Retinal pigment epithelial cell (primary cell): ENCODE measurements at regions not wholly inside any gene's neighbourhood (a gene's known extent, or its start where the extent isn't known, plus 50 kb on each side); places are given as distances from the start of the nearest gene placed in this dataset.
A peak's percentile ranks its signal among the peaks of the same experiment; 100 is the strongest.

ENCODE experiments used
- DNase-seq: peaks from one replicate; pipeline ENCODE4 v3.0.0-alpha.2; 2010; ENCODE audit warnings: low read depth
- H3K4me3 ChIP-seq: 2 replicates; pipeline ENCODE4 v1.5.1; 2011; ENCODE audit warnings: mild to moderate bottlenecking, low read length, control low read depth, moderate library complexity
- TF ChIP-seq, protein P1 (sequence below): conservative IDR thresholded peaks from 2 replicates; pipeline ENCODE4 v1.5.1; 2011; ENCODE audit warnings: low read depth, low read length, control low read depth, inconsistent platforms

GRCh38 chr1:98331243-98331642 lies 330.3 kb upstream of the SNX7 start:
- TF ChIP-seq, protein P1, sequence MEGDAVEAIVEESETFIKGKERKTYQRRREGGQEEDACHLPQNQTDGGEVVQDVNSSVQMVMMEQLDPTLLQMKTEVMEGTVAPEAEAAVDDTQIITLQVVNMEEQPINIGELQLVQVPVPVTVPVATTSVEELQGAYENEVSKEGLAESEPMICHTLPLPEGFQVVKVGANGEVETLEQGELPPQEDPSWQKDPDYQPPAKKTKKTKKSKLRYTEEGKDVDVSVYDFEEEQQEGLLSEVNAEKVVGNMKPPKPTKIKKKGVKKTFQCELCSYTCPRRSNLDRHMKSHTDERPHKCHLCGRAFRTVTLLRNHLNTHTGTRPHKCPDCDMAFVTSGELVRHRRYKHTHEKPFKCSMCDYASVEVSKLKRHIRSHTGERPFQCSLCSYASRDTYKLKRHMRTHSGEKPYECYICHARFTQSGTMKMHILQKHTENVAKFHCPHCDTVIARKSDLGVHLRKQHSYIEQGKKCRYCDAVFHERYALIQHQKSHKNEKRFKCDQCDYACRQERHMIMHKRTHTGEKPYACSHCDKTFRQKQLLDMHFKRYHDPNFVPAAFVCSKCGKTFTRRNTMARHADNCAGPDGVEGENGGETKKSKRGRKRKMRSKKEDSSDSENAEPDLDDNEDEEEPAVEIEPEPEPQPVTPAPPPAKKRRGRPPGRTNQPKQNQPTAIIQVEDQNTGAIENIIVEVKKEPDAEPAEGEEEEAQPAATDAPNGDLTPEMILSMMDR: no peak
- no peak for DNase-seq
- H3K4me3 ChIP-seq: no peak overlapping the region

GRCh38 chr1:98330224-98330623 lies 331.3 kb upstream of the SNX7 start:
- TF ChIP-seq, protein P1: no peak
- no peak for DNase-seq
- H3K4me3 ChIP-seq: no peak overlapping the region

DNA sequence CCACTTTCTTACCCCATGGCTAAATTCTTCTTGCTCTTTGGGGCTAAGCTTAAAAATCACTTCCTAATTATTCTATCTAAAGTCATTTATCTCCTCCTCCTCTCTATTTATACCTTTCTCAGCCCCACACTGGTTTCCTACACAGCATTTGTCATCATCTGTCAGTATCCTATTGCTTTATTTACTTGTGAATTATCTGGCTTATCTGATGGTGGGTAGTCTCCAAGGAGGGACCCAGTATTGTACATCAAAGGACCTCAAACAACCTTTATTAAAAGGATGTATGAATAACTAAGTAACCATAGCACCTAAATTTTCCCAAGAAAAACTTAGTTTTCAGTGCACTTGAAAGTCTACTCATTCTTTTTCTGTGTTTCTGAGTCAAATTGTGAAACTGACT lies 332.7 kb upstream of the SNX7 start:
- H3K4me3 ChIP-seq: no peak overlapping the region
- no peak for DNase-seq
- TF ChIP-seq, protein P1: no peak

DNA sequence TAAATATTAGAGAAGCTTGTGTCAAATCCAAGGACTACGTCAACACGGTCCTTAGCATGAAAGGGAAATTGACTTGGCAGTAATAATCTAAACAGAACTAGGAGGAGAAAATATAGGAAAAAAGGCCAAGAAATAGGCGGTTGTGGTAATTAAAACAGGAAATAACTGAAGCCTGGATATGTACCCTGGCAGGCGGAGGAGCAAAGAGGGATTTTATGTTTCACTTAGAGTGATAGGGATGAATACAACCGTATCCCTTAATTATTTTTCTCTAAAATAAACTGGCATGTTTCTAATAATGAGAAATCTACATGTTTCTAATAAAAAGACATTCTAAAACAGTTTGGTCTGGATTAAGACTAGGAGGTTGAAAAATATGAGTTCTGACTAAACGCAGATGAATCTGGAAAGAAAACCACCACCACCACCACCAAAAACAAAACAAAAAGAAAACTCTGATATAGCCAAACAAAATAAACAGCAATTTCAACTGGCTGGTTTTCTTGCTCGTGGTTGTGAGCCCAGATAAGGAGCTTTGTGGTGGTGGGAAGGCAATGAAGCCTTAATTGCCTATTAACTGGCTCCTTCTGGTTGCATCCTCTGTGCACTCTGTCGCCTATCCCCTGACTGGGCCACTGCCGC lies 334.2 kb upstream of the SNX7 start:
- no peak for DNase-seq
- H3K4me3 ChIP-seq: no peak overlapping the region
- TF ChIP-seq, protein P1: no peak

- H3K4me3 ChIP-seq: no peak overlapping the region
- TF ChIP-seq, protein P1: no peak
- DNase-seq: peak; percentile 91
Observed at GRCh38 chr1:98325646-98326440, 335.7 kb upstream of the SNX7 start.

GRCh38 chr1:98323906-98324358 lies 337.6 kb upstream of the SNX7 start:
- TF ChIP-seq, protein P1: no peak
- H3K4me3 ChIP-seq: no peak overlapping the region
- DNase-seq: peak; percentile 94

DNA sequence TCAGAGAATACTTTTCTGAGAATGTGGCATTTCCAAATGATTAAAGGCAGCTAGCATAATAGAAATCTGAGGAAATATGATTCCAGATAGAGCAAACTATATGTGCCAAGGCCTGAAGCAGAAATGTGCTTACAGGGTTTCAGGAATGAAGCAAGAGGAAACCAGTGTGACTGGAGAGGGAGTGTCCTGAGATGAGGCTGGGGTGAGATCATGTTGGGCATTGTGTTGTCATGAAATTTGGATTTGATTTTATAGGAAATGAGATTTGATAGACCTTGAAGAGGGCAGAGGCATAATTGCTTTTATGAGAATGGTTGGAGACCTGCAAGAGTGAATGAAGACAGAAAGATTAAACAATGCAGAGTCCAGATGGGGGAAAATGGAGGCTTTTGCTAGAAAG lies 338.1 kb upstream of the SNX7 start:
- no peak for DNase-seq
- TF ChIP-seq, protein P1: no peak
- no peak overlapping the region for H3K4me3 ChIP-seq
